ENCODE measurements at regions not wholly inside any gene's neighbourhood (a gene's known extent, or its start where the extent isn't known, plus 50 kb on each side); places are given as distances from the start of the nearest gene placed in this dataset.
A peak's percentile ranks its signal among the peaks of the same experiment; 100 is the strongest.

GRCh38 chr6:2557181-2557720 lies 193.5 kb downstream of the MYLK4 start:
- FAIRE-seq, result peak; percentile 13
- TF ChIP-seq CTCF (IDR thresholded peaks at IDR 0.05; ENCODE audit: insufficient read depth, low read length, severe bottlenecking), result no peak
- no peak for DNase-seq (ENCODE audit: low read depth)

GRCh38 chr6:2556761-2557160 lies 194.0 kb downstream of the MYLK4 start:
- H3K36me3 ChIP-seq (ENCODE audit: control insufficient read depth, insufficient read depth, low read length), result no peaks in the 10 kb centered on the region
- no peak for TF ChIP-seq CTCF (IDR thresholded peaks at IDR 0.05; ENCODE audit: insufficient read depth, low read length, severe bottlenecking)
- no peak overlapping the region for H3K4me3 ChIP-seq (ENCODE audit: low read depth, low read length)
- no peak for FAIRE-seq
- no peaks in the 10 kb centered on the region for H3K27me3 ChIP-seq (ENCODE audit: control insufficient read depth, insufficient read depth, low read length)
- DNase-seq (ENCODE audit: low read depth), result no peak

More at GRCh38 chr6:2557181-2557720, 193.5 kb downstream of the MYLK4 start:
- no peaks in the 10 kb centered on the region for H3K27me3 ChIP-seq (ENCODE audit: control insufficient read depth, insufficient read depth, low read length)
- no peaks in the 10 kb centered on the region for H3K36me3 ChIP-seq (ENCODE audit: control insufficient read depth, insufficient read depth, low read length)
- no peak overlapping the region for H3K4me3 ChIP-seq (ENCODE audit: low read depth, low read length)

GRCh38 chr6:2554651-2555260 lies 196.0 kb downstream of the MYLK4 start:
- H3K27me3 ChIP-seq (ENCODE audit: control insufficient read depth, insufficient read depth, low read length), result no peaks in the 10 kb centered on the region
- no peaks in the 10 kb centered on the region for H3K36me3 ChIP-seq (ENCODE audit: control insufficient read depth, insufficient read depth, low read length)
- no peak overlapping the region for H3K4me3 ChIP-seq (ENCODE audit: low read depth, low read length)
- DNase-seq (ENCODE audit: low read depth), result peak; percentile 85
- no peak for TF ChIP-seq CTCF (IDR thresholded peaks at IDR 0.05; ENCODE audit: insufficient read depth, low read length, severe bottlenecking)
- FAIRE-seq, result no peak

GRCh38 chr6:2552526-2553154 lies 198.1 kb downstream of the MYLK4 start:
- Histone ChIP-seq H3K27me3 (ENCODE audit: control insufficient read depth, insufficient read depth, low read length) (no peaks in the 10 kb centered on the region), H3K4me3 (ENCODE audit: low read depth, low read length) (no peak overlapping the region), H3K36me3 (ENCODE audit: control insufficient read depth, insufficient read depth, low read length) (no peaks in the 10 kb centered on the region)
- FAIRE-seq (no peak), DNase-seq (ENCODE audit: low read depth) (no peak)
- no peak for TF ChIP-seq CTCF (IDR thresholded peaks at IDR 0.05; ENCODE audit: insufficient read depth, low read length, severe bottlenecking)

- no peak overlapping the region for H3K4me3 ChIP-seq (ENCODE audit: low read depth, low read length)
- TF ChIP-seq CTCF (IDR thresholded peaks at IDR 0.05; ENCODE audit: insufficient read depth, low read length, severe bottlenecking), result no peak
- DNase-seq (ENCODE audit: low read depth) (no peak), FAIRE-seq (no peak)
- no peaks in the 10 kb centered on the region for H3K27me3 ChIP-seq (ENCODE audit: control insufficient read depth, insufficient read depth, low read length)
- H3K36me3 ChIP-seq (ENCODE audit: control insufficient read depth, insufficient read depth, low read length), result no peaks in the 10 kb centered on the region
Observed at GRCh38 chr6:2551705-2552104, 199.0 kb downstream of the MYLK4 start.
